SKM-1 (cell line): ENCODE measurements at regions not wholly inside any gene's neighbourhood (a gene's known extent, or its start where the extent isn't known, plus 50 kb on each side); places are given as distances from the start of the nearest gene placed in this dataset.
A peak's percentile ranks its signal among the peaks of the same experiment; 100 is the strongest.
"Not testable (repeated sequence)": the region's sequence is repeated elsewhere in the genome, so short reads cannot be mapped to it uniquely, and the experiment has no call there.

Experiments used
- DNase-seq: peaks from one replicate; lab custom pipeline; 2025; ENCODE audit not compliant: unreplicated experiment; lab: John Stamatoyannopoulos, UW

GRCh38 chr20:29516847-29517246 is 1740.6 kb upstream of the DEFB115 start:
- not testable (repeated sequence) for DNase-seq

GRCh38 chr20:29519610-29520241 is 1737.7 kb upstream of the DEFB115 start:
- peak; percentile 48 for DNase-seq

- not testable (repeated sequence) for DNase-seq
Measured at GRCh38 chr20:29533566-29534177, 1723.8 kb upstream of the DEFB115 start.

GRCh38 chr20:29566901-29567635 is 1690.4 kb upstream of the DEFB115 start:
- not testable (repeated sequence) for DNase-seq

- not testable (repeated sequence) for DNase-seq
Measured at GRCh38 chr20:29567671-29568070, 1689.8 kb upstream of the DEFB115 start.

GRCh38 chr20:29570126-29570525 is 1687.3 kb upstream of the DEFB115 start:
- not testable (repeated sequence) for DNase-seq

- DNase-seq: not testable (repeated sequence)
Measured at GRCh38 chr20:29589530-29589929, 1667.9 kb upstream of the DEFB115 start.

- DNase-seq: not testable (repeated sequence)
Measured at GRCh38 chr20:29604163-29604562, 1653.3 kb upstream of the DEFB115 start.

- not testable (repeated sequence) for DNase-seq
Measured at GRCh38 chr20:29606171-29606570, 1651.3 kb upstream of the DEFB115 start.

GRCh38 chr20:29629395-29629794 is 1628.1 kb upstream of the DEFB115 start:
- not testable (repeated sequence) for DNase-seq
